ENCODE measurements at regions not wholly inside any gene's neighbourhood (a gene's known extent, or its start where the extent isn't known, plus 50 kb on each side); places are given as distances from the start of the nearest gene placed in this dataset.

DNA sequence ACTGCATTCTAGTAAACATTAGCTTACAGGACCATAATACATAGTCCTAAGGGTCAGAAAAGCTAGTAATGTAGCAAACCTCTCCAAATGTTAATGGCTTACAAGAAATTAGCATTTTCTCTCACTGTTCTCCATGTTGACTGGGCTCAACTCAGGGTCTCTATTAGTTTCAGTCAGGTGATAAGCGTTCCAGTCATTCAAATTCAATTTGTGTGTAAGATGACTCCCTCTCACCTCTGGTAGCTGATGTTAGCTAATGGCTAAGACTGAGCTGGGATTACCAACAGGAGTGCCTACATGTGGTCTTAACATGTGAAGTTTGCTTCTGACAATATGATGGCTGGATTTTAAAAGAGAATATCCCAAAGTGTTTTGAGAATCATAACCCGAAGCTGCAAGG, 630.5 kb upstream of the USP15 start:
- Mint-ChIP-seq H3K27ac (no peak overlapping the region), H3K36me3 (ENCODE audit: low read depth) (no peaks in the 10 kb centered on the region), H3K27me3 (ENCODE audit: low read depth) (no peaks in the 10 kb centered on the region), H3K9me3 (no peaks in the 10 kb centered on the region), H3K4me1 (ENCODE audit: low read depth) (no peaks in the 10 kb centered on the region), H3K4me3 (no peak overlapping the region)

DNA sequence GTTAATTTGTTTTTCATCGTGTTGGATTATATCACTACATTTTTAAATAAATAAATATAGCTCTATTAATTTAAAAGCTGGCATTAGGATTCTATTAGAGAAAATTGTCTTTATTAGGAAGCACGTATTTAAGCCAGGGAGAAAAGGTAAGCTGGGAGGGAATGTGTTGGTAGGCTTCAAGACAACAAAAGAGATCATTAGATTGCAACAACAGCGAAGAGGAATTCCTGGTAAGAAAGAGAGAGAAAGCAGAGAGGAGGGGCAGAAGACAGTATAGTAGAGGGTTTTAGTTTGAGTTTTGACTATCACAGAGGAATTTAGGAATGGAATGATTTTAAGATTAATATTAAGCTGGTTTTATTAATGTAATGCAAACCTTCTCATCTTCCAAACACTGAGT, 613.6 kb upstream of the USP15 start:
- Mint-ChIP-seq H3K27ac (no peak overlapping the region), H3K4me3 (no peak overlapping the region), H3K27me3 (ENCODE audit: low read depth) (no peaks in the 10 kb centered on the region), H3K9me3 (no peaks in the 10 kb centered on the region), H3K36me3 (ENCODE audit: low read depth) (no peaks in the 10 kb centered on the region), H3K4me1 (ENCODE audit: low read depth) (no peaks in the 10 kb centered on the region)

DNA sequence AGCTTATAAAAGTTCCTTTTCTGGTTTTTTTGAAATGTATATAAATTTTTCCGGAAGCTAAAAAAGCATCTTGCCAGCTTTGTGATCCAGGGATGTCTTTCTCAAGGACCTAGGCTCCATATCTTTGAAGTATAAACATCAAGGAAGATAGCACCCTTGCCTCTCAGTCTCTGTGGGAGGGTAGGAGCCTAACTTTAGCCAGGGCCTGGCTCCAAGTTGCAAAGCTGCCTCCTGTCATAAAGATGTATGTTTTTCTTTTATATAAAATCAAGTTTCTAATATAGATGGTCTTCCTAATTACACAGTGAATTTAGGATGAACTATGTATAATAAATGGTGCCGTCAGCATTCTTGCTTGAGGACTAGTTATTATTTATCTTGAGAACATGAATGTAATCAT, 612.6 kb upstream of the USP15 start:
- H3K4me3 Mint-ChIP-seq: no peak overlapping the region
- no peaks in the 10 kb centered on the region for H3K36me3 Mint-ChIP-seq (ENCODE audit: low read depth)
- H3K9me3 Mint-ChIP-seq: no peaks in the 10 kb centered on the region
- no peaks in the 10 kb centered on the region for H3K4me1 Mint-ChIP-seq (ENCODE audit: low read depth)
- no peaks in the 10 kb centered on the region for H3K27me3 Mint-ChIP-seq (ENCODE audit: low read depth)
- no peak overlapping the region for H3K27ac Mint-ChIP-seq

DNA sequence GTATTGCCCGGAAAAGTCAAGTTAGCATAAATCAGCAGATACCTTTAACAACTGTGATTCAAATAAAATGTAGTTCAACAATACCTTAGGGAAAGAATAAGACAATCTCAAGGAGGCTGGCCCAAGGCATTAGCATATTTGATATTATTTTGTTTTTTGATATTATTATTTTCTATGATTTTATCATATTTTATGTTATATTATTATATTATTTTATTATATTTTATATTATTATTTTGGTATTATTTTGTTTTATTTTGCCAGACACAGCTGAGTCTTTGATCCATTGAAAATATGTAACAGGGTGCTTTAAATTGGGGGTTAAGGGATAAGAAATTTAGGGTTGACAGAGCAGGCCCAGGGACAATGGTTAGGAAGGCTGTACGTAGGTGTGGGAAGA, 607.9 kb upstream of the USP15 start:
- H3K27me3 Mint-ChIP-seq (ENCODE audit: low read depth): no peaks in the 10 kb centered on the region
- no peaks in the 10 kb centered on the region for H3K36me3 Mint-ChIP-seq (ENCODE audit: low read depth)
- H3K27ac Mint-ChIP-seq: no peak overlapping the region
- H3K4me3 Mint-ChIP-seq: no peak overlapping the region
- no peaks in the 10 kb centered on the region for H3K4me1 Mint-ChIP-seq (ENCODE audit: low read depth)
- H3K9me3 Mint-ChIP-seq: no peaks in the 10 kb centered on the region

DNA sequence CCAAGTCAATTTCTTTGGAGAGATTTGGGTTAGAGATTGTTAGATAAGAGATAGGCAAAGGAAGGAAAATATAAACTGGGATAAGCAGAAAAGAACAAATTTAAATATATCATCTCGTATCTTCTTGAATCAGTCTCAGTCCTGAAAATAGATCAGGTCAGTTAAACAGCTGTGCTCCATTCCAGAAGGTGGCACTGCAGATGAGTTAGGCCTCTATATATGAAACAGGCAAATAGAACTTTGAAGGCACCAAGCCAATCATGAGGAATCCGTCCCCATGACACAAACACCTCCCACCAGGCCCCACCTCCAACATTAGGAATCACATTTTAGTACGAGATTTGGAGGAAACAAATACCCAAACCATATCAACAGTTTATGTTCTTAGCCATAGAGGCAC, 605.5 kb upstream of the USP15 start:
- Mint-ChIP-seq H3K36me3 (ENCODE audit: low read depth) (no peaks in the 10 kb centered on the region), H3K27ac (no peak overlapping the region), H3K27me3 (ENCODE audit: low read depth) (no peaks in the 10 kb centered on the region), H3K4me1 (ENCODE audit: low read depth) (no peaks in the 10 kb centered on the region), H3K9me3 (no peaks in the 10 kb centered on the region), H3K4me3 (no peak overlapping the region)

DNA sequence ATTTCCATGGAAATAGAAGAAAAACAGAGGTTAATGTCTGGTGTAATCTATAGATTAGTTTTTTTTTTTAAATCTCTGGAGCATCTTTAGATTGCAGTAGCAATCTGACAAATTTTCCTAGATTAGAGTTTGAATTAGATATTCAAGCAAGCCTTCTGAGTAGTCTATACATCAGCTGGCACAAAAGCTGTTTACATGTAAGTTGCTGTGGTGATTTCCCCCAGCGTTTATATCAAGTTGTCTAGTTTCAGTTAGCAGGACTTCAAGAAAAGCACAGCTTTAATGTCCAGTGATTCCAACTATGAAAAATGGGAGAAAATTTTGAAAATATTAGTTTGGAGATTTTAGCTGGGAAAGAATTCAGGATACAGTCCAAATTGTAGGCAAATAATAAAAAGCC, 605.0 kb upstream of the USP15 start:
- Mint-ChIP-seq H3K27me3 (ENCODE audit: low read depth) (no peaks in the 10 kb centered on the region), H3K27ac (no peak overlapping the region), H3K9me3 (no peaks in the 10 kb centered on the region), H3K4me1 (ENCODE audit: low read depth) (no peaks in the 10 kb centered on the region), H3K4me3 (no peak overlapping the region), H3K36me3 (ENCODE audit: low read depth) (no peaks in the 10 kb centered on the region)

DNA sequence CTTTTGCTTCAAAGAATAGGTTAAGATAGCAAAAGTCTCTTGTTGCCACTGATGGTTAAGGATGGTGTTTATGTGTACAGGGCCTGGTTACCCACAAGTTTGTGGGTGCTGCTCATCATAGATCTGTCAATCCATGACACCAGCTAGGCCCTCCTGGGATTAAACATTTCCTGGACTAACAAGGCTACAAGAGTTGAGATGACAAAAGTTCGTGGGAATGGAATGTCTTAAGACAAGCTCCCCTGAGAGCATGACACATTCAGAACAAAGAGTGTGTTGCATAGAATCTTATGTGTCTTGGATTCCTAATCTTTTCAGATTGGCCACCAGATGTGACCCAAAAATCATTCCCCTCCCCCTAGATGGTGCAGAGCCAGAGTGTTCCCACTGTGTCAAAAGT, 592.5 kb upstream of the USP15 start:
- Mint-ChIP-seq H3K4me1 (ENCODE audit: low read depth) (no peaks in the 10 kb centered on the region), H3K4me3 (no peak overlapping the region), H3K27me3 (ENCODE audit: low read depth) (no peaks in the 10 kb centered on the region), H3K9me3 (peaks cover 6% of the 10 kb centered on the region), H3K27ac (no peak overlapping the region), H3K36me3 (ENCODE audit: low read depth) (no peaks in the 10 kb centered on the region)

DNA sequence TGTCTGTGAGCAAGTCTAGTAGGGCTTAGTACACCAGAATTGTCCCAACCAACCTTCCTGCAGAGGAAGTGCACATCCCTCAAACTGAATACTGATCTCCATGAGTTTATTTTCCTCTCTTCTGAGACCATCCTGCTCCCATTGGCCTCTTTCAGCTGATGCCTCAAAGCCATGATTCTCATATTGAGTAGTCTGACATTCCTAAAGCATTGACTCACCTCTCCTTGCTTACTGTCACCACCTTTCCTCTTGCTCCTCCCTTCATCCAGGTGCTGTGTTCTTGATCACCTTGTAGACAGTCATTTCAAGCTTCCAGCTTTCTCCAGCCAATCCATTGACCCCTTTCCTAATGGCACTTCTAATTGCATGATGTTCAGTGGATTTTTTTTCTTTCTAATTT, 583.7 kb upstream of the USP15 start:
- Mint-ChIP-seq H3K4me1 (ENCODE audit: low read depth) (no peaks in the 10 kb centered on the region), H3K9me3 (peaks cover 6% of the 10 kb centered on the region), H3K36me3 (ENCODE audit: low read depth) (no peaks in the 10 kb centered on the region), H3K27ac (no peak overlapping the region), H3K4me3 (no peak overlapping the region), H3K27me3 (ENCODE audit: low read depth) (no peaks in the 10 kb centered on the region)

DNA sequence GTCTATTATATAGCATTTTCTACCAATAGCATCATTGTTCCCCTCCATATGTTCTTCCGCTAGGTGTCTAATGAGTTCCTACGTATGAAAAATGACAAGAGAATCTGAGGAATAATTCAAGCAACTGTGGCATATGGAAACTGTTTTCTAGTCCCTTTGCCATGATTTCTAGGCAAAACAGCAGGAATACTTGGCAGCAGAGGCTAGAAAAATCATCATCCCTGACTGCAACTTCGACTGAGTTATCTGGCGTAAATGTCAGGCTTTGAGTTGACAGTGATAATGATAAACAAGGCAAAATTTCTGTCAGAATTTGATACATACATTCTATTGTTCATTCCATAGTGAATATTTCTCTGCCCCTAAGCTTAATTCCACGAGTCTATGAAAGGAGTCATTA, 572.8 kb upstream of the USP15 start:
- H3K27me3 Mint-ChIP-seq (ENCODE audit: low read depth): no peaks in the 10 kb centered on the region

DNA sequence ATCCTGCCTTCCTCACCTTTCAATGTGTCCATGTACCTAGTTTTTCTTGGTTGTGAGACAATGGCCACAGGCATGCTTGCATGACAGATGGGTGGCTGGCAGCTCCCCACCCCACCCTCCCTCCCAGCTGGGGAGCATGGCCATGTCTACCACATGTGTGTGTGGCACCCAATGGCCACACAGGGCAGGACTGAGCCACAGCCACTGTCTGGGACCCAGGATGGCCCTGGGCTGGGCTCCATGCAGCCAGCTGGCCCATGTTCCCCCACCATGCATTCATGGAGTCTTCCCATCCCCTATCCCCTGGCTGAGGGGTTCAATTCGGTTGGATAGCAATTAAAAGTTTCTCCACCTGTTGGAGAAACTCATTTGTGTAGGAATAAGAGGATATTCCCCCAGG, 566.0 kb upstream of the USP15 start:
- Mint-ChIP-seq H3K36me3 (ENCODE audit: low read depth) (no peaks in the 10 kb centered on the region), H3K4me1 (ENCODE audit: low read depth) (no peaks in the 10 kb centered on the region), H3K27me3 (ENCODE audit: low read depth) (no peaks in the 10 kb centered on the region), H3K27ac (no peak overlapping the region), H3K4me3 (no peak overlapping the region), H3K9me3 (peaks cover 5% of the 10 kb centered on the region)

More for the DNA sequence above, 572.8 kb upstream of the USP15 start:
- no peak overlapping the region for H3K27ac Mint-ChIP-seq
- H3K4me3 Mint-ChIP-seq: no peak overlapping the region
- no peaks in the 10 kb centered on the region for H3K36me3 Mint-ChIP-seq (ENCODE audit: low read depth)
- H3K4me1 Mint-ChIP-seq (ENCODE audit: low read depth): no peaks in the 10 kb centered on the region
- no peaks in the 10 kb centered on the region for H3K9me3 Mint-ChIP-seq

DNA sequence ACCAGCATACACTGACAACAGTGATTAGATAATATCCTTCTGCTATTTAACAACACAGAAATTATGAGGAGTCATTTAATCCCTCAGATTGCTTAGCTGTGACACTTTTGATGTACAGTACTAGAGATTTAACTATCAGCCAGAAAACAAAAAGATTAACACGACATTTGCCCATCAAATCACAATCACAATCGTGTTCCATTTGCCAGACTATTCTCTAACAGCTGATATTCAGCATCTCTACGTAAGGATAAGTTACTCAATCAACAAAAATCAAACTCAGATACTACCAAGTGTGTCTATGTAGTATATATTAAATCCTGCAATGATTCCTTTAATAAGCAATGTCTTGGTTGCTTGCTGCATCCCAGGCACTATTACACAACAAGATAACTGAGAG, 558.7 kb upstream of the USP15 start:
- Mint-ChIP-seq H3K9me3 (no peaks in the 10 kb centered on the region), H3K27me3 (ENCODE audit: low read depth) (no peaks in the 10 kb centered on the region), H3K27ac (no peak overlapping the region), H3K36me3 (ENCODE audit: low read depth) (no peaks in the 10 kb centered on the region), H3K4me1 (ENCODE audit: low read depth) (no peaks in the 10 kb centered on the region), H3K4me3 (no peak overlapping the region)

DNA sequence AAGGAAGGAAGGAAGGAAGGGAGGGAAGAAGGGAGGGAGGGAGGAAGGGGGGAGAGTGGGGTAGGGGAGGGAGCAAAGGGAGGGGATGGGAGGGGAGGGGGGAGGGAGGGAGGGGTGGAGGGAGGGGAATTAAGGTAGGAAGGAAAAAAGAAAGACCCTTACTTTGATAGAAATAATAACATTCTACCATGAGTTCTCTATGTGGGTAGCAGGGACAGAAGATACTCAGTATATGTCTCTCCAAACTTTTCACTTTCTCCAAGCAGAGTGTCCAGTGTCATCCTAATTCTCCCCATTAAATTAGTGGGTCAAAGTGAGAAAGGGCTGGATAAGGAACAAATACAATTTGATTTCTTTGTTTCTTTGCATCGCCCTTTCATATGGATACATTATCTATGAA, 553.4 kb upstream of the USP15 start:
- Mint-ChIP-seq H3K27ac (no peak overlapping the region), H3K9me3 (no peaks in the 10 kb centered on the region), H3K4me3 (no peak overlapping the region), H3K36me3 (ENCODE audit: low read depth) (no peaks in the 10 kb centered on the region), H3K27me3 (ENCODE audit: low read depth) (no peaks in the 10 kb centered on the region), H3K4me1 (ENCODE audit: low read depth) (no peaks in the 10 kb centered on the region)

DNA sequence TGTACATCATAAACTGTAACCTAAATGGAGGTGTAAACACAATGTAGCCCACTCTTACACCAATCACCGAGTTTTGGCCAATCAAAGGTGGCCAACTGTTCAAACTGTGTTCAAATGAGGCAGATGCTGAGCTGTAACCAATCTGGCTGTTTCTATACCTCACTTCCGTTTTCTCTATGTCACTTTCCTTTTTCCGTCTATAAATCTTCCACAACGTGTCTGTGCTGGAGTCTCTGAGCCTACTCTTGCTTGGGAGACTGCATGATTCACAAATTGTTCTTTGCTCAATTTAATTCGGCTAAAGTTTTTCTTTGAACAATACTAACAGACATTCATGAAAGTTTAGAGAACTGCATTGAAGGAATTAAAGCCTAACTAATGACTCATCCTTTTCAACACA, 547.1 kb upstream of the USP15 start:
- H3K4me1 Mint-ChIP-seq (ENCODE audit: low read depth): no peaks in the 10 kb centered on the region
- no peaks in the 10 kb centered on the region for H3K36me3 Mint-ChIP-seq (ENCODE audit: low read depth)
- H3K27ac Mint-ChIP-seq: no peak overlapping the region
- no peak overlapping the region for H3K4me3 Mint-ChIP-seq
- H3K27me3 Mint-ChIP-seq (ENCODE audit: low read depth): no peaks in the 10 kb centered on the region
- no peaks in the 10 kb centered on the region for H3K9me3 Mint-ChIP-seq

DNA sequence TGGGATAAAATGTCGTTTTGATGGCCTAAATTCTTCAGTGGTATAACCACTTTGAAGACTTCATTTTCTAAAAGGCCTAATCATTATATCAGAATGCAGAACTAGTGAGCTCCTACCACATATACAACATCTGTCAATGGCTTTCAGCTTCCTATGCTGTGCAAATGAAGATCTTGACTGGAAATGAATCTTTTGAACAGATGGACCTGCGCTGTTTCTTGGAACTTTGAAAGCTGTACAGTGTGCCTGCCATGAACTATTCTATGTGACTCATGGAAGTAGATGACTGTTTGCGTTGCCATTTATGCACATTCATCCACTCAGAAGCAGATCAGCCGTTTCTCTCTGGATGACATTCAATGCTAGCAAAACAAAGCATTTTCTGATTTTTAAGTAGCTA, 542.2 kb upstream of the USP15 start:
- no peaks in the 10 kb centered on the region for H3K9me3 Mint-ChIP-seq
- no peaks in the 10 kb centered on the region for H3K4me1 Mint-ChIP-seq (ENCODE audit: low read depth)
- no peaks in the 10 kb centered on the region for H3K27me3 Mint-ChIP-seq (ENCODE audit: low read depth)
- H3K4me3 Mint-ChIP-seq: no peak overlapping the region
- no peak overlapping the region for H3K27ac Mint-ChIP-seq
- H3K36me3 Mint-ChIP-seq (ENCODE audit: low read depth): no peaks in the 10 kb centered on the region

DNA sequence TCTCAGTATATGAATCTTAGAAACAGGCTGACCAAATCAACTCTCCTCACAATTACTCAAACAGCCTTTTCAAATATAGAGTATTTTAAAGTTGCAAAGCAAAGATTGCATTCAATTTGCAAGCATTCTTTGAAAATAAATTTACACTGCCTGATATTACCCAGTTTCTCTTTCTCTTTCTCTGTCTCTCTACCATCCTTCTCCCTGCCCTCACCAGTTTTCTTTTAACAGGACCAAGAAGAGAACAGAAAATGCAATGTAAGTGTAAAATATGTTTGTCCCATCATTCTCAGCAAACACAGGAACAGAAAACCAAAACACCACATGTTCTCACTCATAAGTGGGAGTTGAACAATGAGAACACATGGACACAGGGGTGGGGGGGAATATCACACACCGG, 520.3 kb upstream of the USP15 start:
- H3K27ac Mint-ChIP-seq: no peak overlapping the region
- H3K27me3 Mint-ChIP-seq (ENCODE audit: low read depth): no peaks in the 10 kb centered on the region
- H3K9me3 Mint-ChIP-seq: no peaks in the 10 kb centered on the region
- no peaks in the 10 kb centered on the region for H3K4me1 Mint-ChIP-seq (ENCODE audit: low read depth)
- no peak overlapping the region for H3K4me3 Mint-ChIP-seq
- H3K36me3 Mint-ChIP-seq (ENCODE audit: low read depth): no peaks in the 10 kb centered on the region

DNA sequence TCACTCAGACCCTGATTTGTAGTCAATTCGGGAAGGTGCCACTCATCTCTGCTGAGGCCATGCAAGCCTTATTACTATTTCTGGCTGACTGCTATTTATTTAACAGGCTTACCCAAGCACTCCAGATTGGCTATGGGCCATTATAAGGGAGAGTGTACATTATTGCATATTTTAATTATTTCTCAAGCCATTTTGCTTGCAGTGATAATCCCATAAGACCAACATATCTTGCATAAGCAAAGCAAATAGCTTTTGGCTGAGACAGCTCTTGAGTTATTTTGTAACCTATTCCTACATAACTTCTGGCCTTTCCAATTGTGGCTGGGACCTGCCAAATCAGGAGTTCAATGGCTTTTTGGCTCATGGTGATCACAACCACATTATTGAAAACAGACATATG, 509.6 kb upstream of the USP15 start:
- Mint-ChIP-seq H3K36me3 (ENCODE audit: low read depth) (no peaks in the 10 kb centered on the region), H3K27ac (no peak overlapping the region), H3K4me1 (ENCODE audit: low read depth) (no peaks in the 10 kb centered on the region), H3K27me3 (ENCODE audit: low read depth) (no peaks in the 10 kb centered on the region), H3K4me3 (no peak overlapping the region), H3K9me3 (no peaks in the 10 kb centered on the region)
